ENCODE measurements at regions not wholly inside any gene's neighbourhood (a gene's known extent, or its start where the extent isn't known, plus 50 kb on each side); places are given as distances from the start of the nearest gene placed in this dataset.

GRCh38 chr7:156058248-156058647 lies 246.0 kb upstream of the SHH start:
- no peaks in the 10 kb centered on the region for H3K4me1 ChIP-seq
- no peak overlapping the region for H3K4me3 ChIP-seq
- no peak overlapping the region for H3K27ac ChIP-seq
- H3K9me3 ChIP-seq: no peaks in the 10 kb centered on the region
- TF ChIP-seq POLR2A (IDR thresholded peaks at IDR 0.05): no peak
- TF ChIP-seq CTCF (IDR thresholded peaks at IDR 0.05): no peak
- no peak for TF ChIP-seq POLR2AphosphoS5 (IDR thresholded peaks at IDR 0.05)
- TF ChIP-seq EP300 (IDR thresholded peaks at IDR 0.05): no peak
- no peak for DNase-seq (ENCODE audit: low spot score in 2 of 2)
- no peaks in the 10 kb centered on the region for H3K36me3 ChIP-seq
- WGBS: 87% methylated on average over 14 of the region's 14 CpGs
- no peaks in the 10 kb centered on the region for H3K27me3 ChIP-seq

- no peaks in the 10 kb centered on the region for H3K36me3 ChIP-seq
- DNase-seq (ENCODE audit: low spot score in 2 of 2): no peak
- no peaks in the 10 kb centered on the region for H3K4me1 ChIP-seq
- H3K27ac ChIP-seq: no peak overlapping the region
- no peaks in the 10 kb centered on the region for H3K27me3 ChIP-seq
- TF ChIP-seq POLR2AphosphoS5 (IDR thresholded peaks at IDR 0.05): no peak
- no peaks in the 10 kb centered on the region for H3K9me3 ChIP-seq
- H3K4me3 ChIP-seq: no peak overlapping the region
- 83% methylated on average over 8 of the region's 8 CpGs for WGBS
These were observed 244.3 kb upstream of the SHH start for GRCh38 chr7:156056534-156056933.

- 75% methylated on average over 10 of the region's 10 CpGs for WGBS
- no peak overlapping the region for H3K27ac ChIP-seq
- H3K9me3 ChIP-seq: no peaks in the 10 kb centered on the region
- H3K27me3 ChIP-seq: no peaks in the 10 kb centered on the region
- H3K4me1 ChIP-seq: no peaks in the 10 kb centered on the region
- TF ChIP-seq POLR2AphosphoS5 (IDR thresholded peaks at IDR 0.05) (no peak), POLR2A (IDR thresholded peaks at IDR 0.05) (no peak), EP300 (IDR thresholded peaks at IDR 0.05) (no peak), CTCF (IDR thresholded peaks at IDR 0.05) (no peak)
- DNase-seq (ENCODE audit: low spot score in 2 of 2): no peak
- H3K4me3 ChIP-seq: no peak overlapping the region
- H3K36me3 ChIP-seq: no peaks in the 10 kb centered on the region
These were observed 243.1 kb upstream of the SHH start for GRCh38 chr7:156055206-156055822.

GRCh38 chr7:156051884-156052283 lies 239.6 kb upstream of the SHH start:
- Histone ChIP-seq H3K27ac (no peak overlapping the region), H3K36me3 (no peaks in the 10 kb centered on the region), H3K4me3 (no peak overlapping the region), H3K27me3 (no peaks in the 10 kb centered on the region), H3K4me1 (no peaks in the 10 kb centered on the region), H3K9me3 (no peaks in the 10 kb centered on the region)
- TF ChIP-seq EP300 (IDR thresholded peaks at IDR 0.05) (no peak), CTCF (IDR thresholded peaks at IDR 0.05) (no peak), POLR2AphosphoS5 (IDR thresholded peaks at IDR 0.05) (no peak), POLR2A (IDR thresholded peaks at IDR 0.05) (no peak)
- DNase-seq (ENCODE audit: low spot score in 2 of 2): no peak
- 86% methylated on average over 1 of the region's 1 CpG for WGBS

GRCh38 chr7:156050636-156051569 lies 238.6 kb upstream of the SHH start:
- 73% methylated on average over 19 of the region's 19 CpGs for WGBS

More at GRCh38 chr7:156050636-156051569, 238.6 kb upstream of the SHH start:
- Histone ChIP-seq H3K36me3 (no peaks in the 10 kb centered on the region), H3K4me3 (no peak overlapping the region), H3K4me1 (no peaks in the 10 kb centered on the region), H3K9me3 (peaks cover 5% of the 10 kb centered on the region), H3K27me3 (no peaks in the 10 kb centered on the region), H3K27ac (no peak overlapping the region)
- TF ChIP-seq POLR2A (IDR thresholded peaks at IDR 0.05) (no peak), EP300 (IDR thresholded peaks at IDR 0.05) (no peak), CTCF (IDR thresholded peaks at IDR 0.05) (no peak), POLR2AphosphoS5 (IDR thresholded peaks at IDR 0.05) (no peak)
- DNase-seq (ENCODE audit: low spot score in 2 of 2): peak in 1 of 2 donors; percentile 32

Measured in suprapubic skin (tissue), 4 donors.